GM23338 (cell line): ENCODE measurements at regions not wholly inside any gene's neighbourhood (a gene's known extent, or its start where the extent isn't known, plus 50 kb on each side); places are given as distances from the start of the nearest gene placed in this dataset.

Source experiments
- ATAC-seq: fragments of 200-7000 bp; cut with Tn5 transposase; 3 replicates; pipeline ENCODE4 v1.9.1; 2020
- DNase-seq: peaks from one replicate; pipeline ENCODE4 v3.0.0-alpha.2; 2015; ENCODE audit warnings: low spot score
- H2AFZ ChIP-seq: fragments of 200-600 bp; sonication (generic); 2 replicates; pipeline ENCODE4 v1.8.0; 2016; ENCODE audit warnings: antibody characterized with exemption, mild to moderate bottlenecking, moderate library complexity
- H3F3A ChIP-seq: fragments of 200-600 bp; sonication (generic); replicated peaks from 2 replicates; pipeline ENCODE4 v1.8.0; 2017; ENCODE audit warnings: antibody characterized with exemption, mixed run types, low read depth
- H3K27ac ChIP-seq: fragments of 200-600 bp; sonication (generic); 2 replicates; pipeline ENCODE4 v1.6.1; 2016; ENCODE audit warnings: low read depth
- H3K27me3 ChIP-seq: fragments of 200-600 bp; sonication (generic); 2 replicates; pipeline ENCODE4 v1.8.0; 2016; ENCODE audit warnings: mild to moderate bottlenecking, mixed run types, moderate library complexity; ENCODE audit not compliant: insufficient read depth
- H3K36me3 ChIP-seq: fragments of 200-600 bp; sonication (generic); 2 replicates; pipeline ENCODE4 v1.8.0; 2016; ENCODE audit warnings: mild to moderate bottlenecking; ENCODE audit not compliant: insufficient read depth
- H3K4me1 ChIP-seq: fragments of 200-600 bp; sonication (generic); 2 replicates; pipeline ENCODE4 v1.8.0; 2016; ENCODE audit warnings: mild to moderate bottlenecking, moderate library complexity; ENCODE audit not compliant: insufficient read depth
- H3K4me2 ChIP-seq: fragments of 200-600 bp; sonication (generic); 2 replicates; pipeline ENCODE4 v1.7.1; 2017; ENCODE audit warnings: mixed run types
- H3K4me3 ChIP-seq: fragments of 200-600 bp; sonication (generic); 2 replicates; pipeline ENCODE4 v1.6.1; 2016; ENCODE audit warnings: mixed run types
- H3K79me2 ChIP-seq: fragments of 200-600 bp; sonication (generic); replicated peaks from 2 replicates; pipeline ENCODE4 v1.8.0; 2017; ENCODE audit warnings: mild to moderate bottlenecking; ENCODE audit not compliant: insufficient read depth
- H3K9me2 ChIP-seq: fragments of 200-600 bp; sonication (generic); 2 replicates; pipeline ENCODE4 v1.8.0; 2017; ENCODE audit not compliant: insufficient read depth
- H4K20me1 ChIP-seq: fragments of 200-600 bp; sonication (generic); replicated peaks from 2 replicates; pipeline ENCODE4 v1.8.0; 2017; ENCODE audit warnings: mild to moderate bottlenecking; ENCODE audit not compliant: insufficient read depth
- H3K27ac Mint-ChIP-seq: 2 replicates; pipeline ENCODE4 v1.8.0; 2020; ENCODE audit warnings: inconsistent platforms, mild to moderate bottlenecking, moderate library complexity, mixed read lengths
- H3K27me3 Mint-ChIP-seq: 3 replicates; pipeline ENCODE4 v1.8.0; 2022; ENCODE audit warnings: low read depth, mild to moderate bottlenecking, moderate library complexity, mixed read lengths, inconsistent platforms; ENCODE audit not compliant: insufficient read depth, poor library complexity
- H3K36me3 Mint-ChIP-seq: 3 replicates; pipeline ENCODE4 v1.8.0; 2021; ENCODE audit warnings: low read depth, mild to moderate bottlenecking, inconsistent platforms, moderate library complexity, mixed read lengths
- H3K4me1 Mint-ChIP-seq: 3 replicates; pipeline ENCODE4 v1.8.0; 2020; ENCODE audit warnings: mild to moderate bottlenecking, inconsistent platforms, mixed read lengths
- H3K4me3 Mint-ChIP-seq: 3 replicates; pipeline ENCODE4 v1.8.0; 2021; ENCODE audit warnings: moderate library complexity, mild to moderate bottlenecking, inconsistent platforms, mixed read lengths
- H3K9me3 Mint-ChIP-seq: 3 replicates; pipeline ENCODE4 v1.8.0; 2020; ENCODE audit warnings: moderate library complexity, mild to moderate bottlenecking, inconsistent platforms, mixed read lengths
- CREB1 ChIP-seq: fragments of 250-450 bp; sonication (Bioruptor Pico); IDR thresholded peaks from 2 replicates; pipeline ENCODE4 v1.5.0; 2020; ENCODE audit warnings: low read depth, mild to moderate bottlenecking, moderate library complexity
- EZH2phosphoT487 ChIP-seq: fragments of 200-600 bp; sonication (generic); IDR thresholded peaks from one replicate; pipeline ENCODE4 v1.8.1; 2018; ENCODE audit warnings: antibody characterized with exemption; ENCODE audit not compliant: unreplicated experiment
- JUNB ChIP-seq: IDR thresholded peaks from one replicate; pipeline ENCODE4 v1.6.1; 2016; ENCODE audit warnings: antibody characterized with exemption; ENCODE audit not compliant: unreplicated experiment
- NANOG ChIP-seq: IDR thresholded peaks from 2 replicates; pipeline ENCODE4 v1.6.1; 2016; ENCODE audit warnings: antibody characterized with exemption, borderline replicate concordance
- POLR2AphosphoS5 ChIP-seq: IDR thresholded peaks from 2 replicates; pipeline ENCODE4 v1.6.1; 2016; ENCODE audit warnings: antibody characterized with exemption, low read depth
- ZNF114 ChIP-seq: fragments of 250-450 bp; sonication (Bioruptor Pico); IDR thresholded peaks from 2 replicates; pipeline ENCODE4 v1.5.0; 2020; ENCODE audit warnings: mild to moderate bottlenecking, moderate library complexity
- ZNF331 ChIP-seq: fragments of 250-450 bp; sonication (Bioruptor Pico); IDR thresholded peaks from 2 replicates; pipeline ENCODE4 v1.5.0; 2020; ENCODE audit warnings: low read depth, mild to moderate bottlenecking, moderate library complexity
- ZNF462 ChIP-seq: fragments of 250-450 bp; sonication (Bioruptor Pico); IDR thresholded peaks from 2 replicates; pipeline ENCODE4 v1.5.0; 2020; ENCODE audit warnings: mild to moderate bottlenecking, moderate library complexity
- TF ChIP-seq, protein P1 (sequence below), 2 experiments: fragments of 200-600 bp in 1 of 2; sonication (generic) in 1 of 2; conservative IDR thresholded peaks; 2 replicates each; pipeline versions ENCODE4 v1.5.1 to v1.6.1; 2016 to 2017; ENCODE audit warnings: antibody characterized with exemption in 2 of 2, low read depth in 2 of 2, mild to moderate bottlenecking in 2 of 2, moderate library complexity in 1 of 2

GRCh38 chr12:59859171-59859510 is 263.3 kb downstream of the SLC16A7 start:
- no peaks in the 10 kb centered on the region for H3F3A ChIP-seq
- H3K27me3 ChIP-seq: no peaks in the 10 kb centered on the region
- no peak overlapping the region for H2AFZ ChIP-seq
- H3K9me2 ChIP-seq: peaks cover 7% of the 10 kb centered on the region; the same call in 1 of the 2 replicates
- Mint-ChIP-seq H3K4me1 (no peaks in the 10 kb centered on the region), H3K9me3 (peaks cover 34% of the 10 kb centered on the region), H3K36me3 (peaks cover 12% of the 10 kb centered on the region), H3K27me3 (peaks cover 4% of the 10 kb centered on the region), H3K4me3 (no peak overlapping the region), H3K27ac (no peak overlapping the region)
- H3K36me3 ChIP-seq: no peaks in the 10 kb centered on the region
- no peak for DNase-seq
- no peaks in the 10 kb centered on the region for H3K4me1 ChIP-seq
- no peak overlapping the region for H3K27ac ChIP-seq
- no peaks in the 10 kb centered on the region for H4K20me1 ChIP-seq
- TF ChIP-seq, protein P1, sequence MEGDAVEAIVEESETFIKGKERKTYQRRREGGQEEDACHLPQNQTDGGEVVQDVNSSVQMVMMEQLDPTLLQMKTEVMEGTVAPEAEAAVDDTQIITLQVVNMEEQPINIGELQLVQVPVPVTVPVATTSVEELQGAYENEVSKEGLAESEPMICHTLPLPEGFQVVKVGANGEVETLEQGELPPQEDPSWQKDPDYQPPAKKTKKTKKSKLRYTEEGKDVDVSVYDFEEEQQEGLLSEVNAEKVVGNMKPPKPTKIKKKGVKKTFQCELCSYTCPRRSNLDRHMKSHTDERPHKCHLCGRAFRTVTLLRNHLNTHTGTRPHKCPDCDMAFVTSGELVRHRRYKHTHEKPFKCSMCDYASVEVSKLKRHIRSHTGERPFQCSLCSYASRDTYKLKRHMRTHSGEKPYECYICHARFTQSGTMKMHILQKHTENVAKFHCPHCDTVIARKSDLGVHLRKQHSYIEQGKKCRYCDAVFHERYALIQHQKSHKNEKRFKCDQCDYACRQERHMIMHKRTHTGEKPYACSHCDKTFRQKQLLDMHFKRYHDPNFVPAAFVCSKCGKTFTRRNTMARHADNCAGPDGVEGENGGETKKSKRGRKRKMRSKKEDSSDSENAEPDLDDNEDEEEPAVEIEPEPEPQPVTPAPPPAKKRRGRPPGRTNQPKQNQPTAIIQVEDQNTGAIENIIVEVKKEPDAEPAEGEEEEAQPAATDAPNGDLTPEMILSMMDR (conservative IDR thresholded peaks at IDR 0.05; ENCODE audit: low read depth in 2 of 2): no peak
- TF ChIP-seq CREB1 (CRISPR knock-in tag): no peak
- TF ChIP-seq EZH2phosphoT487: no peak
- no peak for TF ChIP-seq JUNB
- no peak overlapping the region for H3K4me3 ChIP-seq
- H3K79me2 ChIP-seq: no peaks in the 10 kb centered on the region
- no peak for ATAC-seq
- no peak overlapping the region for H3K4me2 ChIP-seq

- Histone ChIP-seq H3K9me2 (peaks cover 7% of the 10 kb centered on the region; the same call in 1 of the 2 replicates), H3K27me3 (no peaks in the 10 kb centered on the region), H3K27ac (no peak overlapping the region), H4K20me1 (no peaks in the 10 kb centered on the region), H3K4me1 (no peaks in the 10 kb centered on the region), H3K79me2 (no peaks in the 10 kb centered on the region), H3F3A (no peaks in the 10 kb centered on the region), H3K4me2 (no peak overlapping the region), H3K36me3 (no peaks in the 10 kb centered on the region), H3K4me3 (no peak overlapping the region), H2AFZ (no peak overlapping the region)
- ATAC-seq (no peak), DNase-seq (no peak)
- H3K4me1 Mint-ChIP-seq: no peaks in the 10 kb centered on the region
- H3K27ac Mint-ChIP-seq: no peak overlapping the region
- peaks cover 7% of the 10 kb centered on the region for H3K36me3 Mint-ChIP-seq
- H3K9me3 Mint-ChIP-seq: peaks cover 12% of the 10 kb centered on the region
- no peak overlapping the region for H3K4me3 Mint-ChIP-seq
- TF ChIP-seq EZH2phosphoT487 (no peak), ZNF462 (CRISPR knock-in tag) (no peak), ZNF331 (no peak), NANOG (no peak), CREB1 (CRISPR knock-in tag) (no peak), POLR2AphosphoS5 (no peak), ZNF114 (CRISPR knock-in tag) (no peak)
- TF ChIP-seq, protein P1 (conservative IDR thresholded peaks at IDR 0.05; ENCODE audit: low read depth in 2 of 2): no peak
- H3K27me3 Mint-ChIP-seq: peaks cover 2% of the 10 kb centered on the region
These were observed 265.8 kb downstream of the SLC16A7 start for GRCh38 chr12:59861635-59862034.
